Gastroesophageal sphincter (tissue), 3 donors: ENCODE measurements at regions not wholly inside any gene's neighbourhood (a gene's known extent, or its start where the extent isn't known, plus 50 kb on each side); places are given as distances from the start of the nearest gene placed in this dataset.

Source experiments
- CTCF ChIP-seq, 4 experiments: fragments of 200-600 bp in 2 of 4; fragments of 450-650 bp in 2 of 4; sonication (generic) in 1 of 4; IDR thresholded peaks; one replicate each; pipeline ENCODE4 v1.5.1; 2017 to 2019; ENCODE audit warnings: antibody characterized with exemption in 4 of 4, mild to moderate bottlenecking in 2 of 4, moderate library complexity in 2 of 4
- POLR2A ChIP-seq, 2 donors: fragments of 450-650 bp; IDR thresholded peaks; one replicate each; pipeline ENCODE4 v1.6.1; 2017; ENCODE audit warnings: antibody characterized with exemption in 2 of 2, mild to moderate bottlenecking in 2 of 2, moderate library complexity in 1 of 2
- POLR2AphosphoS5 ChIP-seq: sonication (generic); formaldehyde crosslinking; IDR thresholded peaks from one replicate; pipeline ENCODE4 v1.6.1; 2017; ENCODE audit warnings: antibody characterized with exemption

DNA sequence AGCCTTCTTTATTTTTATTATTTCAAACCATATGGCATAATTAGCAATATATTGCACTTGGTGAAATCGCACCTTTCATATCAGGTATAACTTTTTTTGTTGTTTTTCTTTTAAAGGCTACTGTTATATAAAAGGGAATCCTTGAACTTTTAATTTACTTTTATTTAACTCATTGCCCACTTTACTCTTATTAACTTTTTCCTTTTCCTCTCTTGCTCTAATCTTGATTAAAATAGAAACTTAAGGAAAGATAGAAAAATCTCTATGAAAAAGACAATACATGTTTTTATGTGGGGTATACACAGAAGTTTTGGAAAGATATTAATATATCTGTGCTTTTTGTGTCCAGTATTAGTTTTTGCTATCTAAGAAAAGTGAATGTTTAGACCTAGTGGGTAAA is 805.8 kb downstream of the USP25 start:
- TF ChIP-seq CTCF (IDR thresholded peaks at IDR 0.05) (no peak), POLR2A (IDR thresholded peaks at IDR 0.05) (no peak), POLR2AphosphoS5 (no peak)
